ENCODE measurements at regions not wholly inside any gene's neighbourhood (a gene's known extent, or its start where the extent isn't known, plus 50 kb on each side); places are given as distances from the start of the nearest gene placed in this dataset.

DNA sequence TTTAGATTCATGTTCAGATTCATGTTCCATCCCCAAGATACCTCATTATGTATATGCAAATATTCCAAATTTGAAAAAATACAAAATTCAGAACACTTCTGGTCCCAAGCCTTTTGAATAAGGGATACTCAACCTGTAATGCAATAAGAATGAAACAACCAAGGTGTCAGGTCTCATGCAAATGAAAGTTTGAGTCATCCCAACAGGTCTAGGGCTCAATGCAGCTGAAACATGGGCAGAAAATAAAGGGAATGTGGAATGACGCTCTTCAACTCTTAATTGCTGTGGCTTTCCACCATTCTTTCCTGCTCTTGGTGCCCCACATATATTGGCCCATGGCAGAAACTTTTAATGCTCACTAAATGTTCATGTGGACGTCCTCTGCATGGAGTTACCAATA is 107.3 kb upstream of the DAPK1 start:
- no peak for DNase-seq (ENCODE audit: low read depth)
- H3K4me3 ChIP-seq (ENCODE audit: low read depth, low read length) = no peak overlapping the region
- in situ Hi-C loops (cut with HindIII; ENCODE audit: low sequenced_read_pairs) = loop anchor here (5.0 kb wide), 1 partner anchor 53 kb away; no protein-coding TSS in a partner anchor
- no peak for TF ChIP-seq CTCF (IDR thresholded peaks at IDR 0.05; ENCODE audit: low read depth, low read length, missing control alignments)

DNA sequence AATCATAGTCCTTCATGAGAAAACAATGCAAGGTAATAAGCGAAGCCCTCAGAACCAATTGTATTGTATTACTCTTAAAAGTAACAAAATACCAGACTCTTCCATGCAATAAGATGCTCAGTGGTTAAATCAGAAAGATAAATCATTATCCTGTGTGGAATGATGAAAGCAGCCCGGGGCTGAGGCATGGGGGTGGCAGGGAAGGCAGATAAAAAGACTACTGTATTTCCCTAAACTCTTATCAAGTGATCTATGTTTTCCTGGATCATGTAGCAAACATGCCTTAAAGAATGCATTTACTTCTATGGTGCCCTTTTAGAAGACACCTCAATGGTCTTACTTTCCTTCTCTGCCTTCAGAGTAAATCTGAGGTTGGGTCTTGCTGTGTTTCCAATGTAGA is 105.6 kb upstream of the DAPK1 start:
- no peak for TF ChIP-seq CTCF (IDR thresholded peaks at IDR 0.05; ENCODE audit: low read depth, low read length, missing control alignments)
- no peak overlapping the region for H3K4me3 ChIP-seq (ENCODE audit: low read depth, low read length)
- in situ Hi-C loops (cut with HindIII; ENCODE audit: low sequenced_read_pairs) = loop anchor here (5.0 kb wide), 1 partner anchor 55 kb away; no protein-coding TSS in a partner anchor

GRCh38 chr9:87393706-87394230 is 103.9 kb upstream of the DAPK1 start:
- DNase-seq (ENCODE audit: low read depth) = no peak
- no peak overlapping the region for H3K4me3 ChIP-seq (ENCODE audit: low read depth, low read length)
- in situ Hi-C loops (cut with HindIII; ENCODE audit: low sequenced_read_pairs) = loop anchor here (5.0 kb wide), 1 partner anchor 56 kb away; no protein-coding TSS in a partner anchor
- TF ChIP-seq CTCF (IDR thresholded peaks at IDR 0.05; ENCODE audit: low read depth, low read length, missing control alignments) = no peak

More for the DNA sequence above, 105.6 kb upstream of the DAPK1 start:
- DNase-seq (ENCODE audit: low read depth) = no peak

GRCh38 chr9:87395804-87396479 is 101.7 kb upstream of the DAPK1 start:
- in situ Hi-C loops (cut with HindIII; ENCODE audit: low sequenced_read_pairs) = no loop called here
- TF ChIP-seq CTCF (IDR thresholded peaks at IDR 0.05; ENCODE audit: low read depth, low read length, missing control alignments) = no peak
- no peak overlapping the region for H3K4me3 ChIP-seq (ENCODE audit: low read depth, low read length)
- DNase-seq (ENCODE audit: low read depth) = no peak

GRCh38 chr9:87401681-87402080 is 96.0 kb upstream of the DAPK1 start:
- no peak overlapping the region for H3K4me3 ChIP-seq (ENCODE audit: low read depth, low read length)
- in situ Hi-C loops (cut with HindIII; ENCODE audit: low sequenced_read_pairs) = no loop called here
- TF ChIP-seq CTCF (IDR thresholded peaks at IDR 0.05; ENCODE audit: low read depth, low read length, missing control alignments) = no peak
- DNase-seq (ENCODE audit: low read depth) = no peak

DNA sequence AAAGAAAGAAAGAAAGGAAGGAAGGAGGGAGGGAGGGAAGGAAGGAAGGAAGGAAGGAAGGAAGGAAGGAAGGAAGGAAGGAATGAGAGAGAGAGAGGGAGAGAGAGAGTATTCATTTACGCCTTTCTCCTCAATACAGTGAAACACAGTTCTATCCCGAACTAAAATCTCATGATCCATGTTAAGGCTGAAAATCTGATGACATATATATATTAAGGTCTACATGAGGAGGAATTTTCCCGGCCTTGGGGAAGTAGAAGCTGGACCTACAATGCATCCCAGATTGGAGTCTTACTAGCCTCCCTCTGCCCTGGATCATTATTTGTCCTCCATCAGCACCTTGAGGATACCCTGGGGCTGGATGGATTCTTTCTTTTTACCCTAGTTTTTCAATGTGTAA is 95.1 kb upstream of the DAPK1 start:
- no peak for TF ChIP-seq CTCF (IDR thresholded peaks at IDR 0.05; ENCODE audit: low read depth, low read length, missing control alignments)
- in situ Hi-C loops (cut with HindIII; ENCODE audit: low sequenced_read_pairs) = no loop called here
- DNase-seq (ENCODE audit: low read depth) = no peak
- H3K4me3 ChIP-seq (ENCODE audit: low read depth, low read length) = no peak overlapping the region

All from astrocyte of the cerebellum (primary cell).